NCI-H2029 (cell line): ENCODE measurements at regions not wholly inside any gene's neighbourhood (a gene's known extent, or its start where the extent isn't known, plus 50 kb on each side); places are given as distances from the start of the nearest gene placed in this dataset.

ENCODE experiments used
- DNase-seq: peaks from one replicate; lab custom pipeline; 2025; lab: John Stamatoyannopoulos, UW

DNA sequence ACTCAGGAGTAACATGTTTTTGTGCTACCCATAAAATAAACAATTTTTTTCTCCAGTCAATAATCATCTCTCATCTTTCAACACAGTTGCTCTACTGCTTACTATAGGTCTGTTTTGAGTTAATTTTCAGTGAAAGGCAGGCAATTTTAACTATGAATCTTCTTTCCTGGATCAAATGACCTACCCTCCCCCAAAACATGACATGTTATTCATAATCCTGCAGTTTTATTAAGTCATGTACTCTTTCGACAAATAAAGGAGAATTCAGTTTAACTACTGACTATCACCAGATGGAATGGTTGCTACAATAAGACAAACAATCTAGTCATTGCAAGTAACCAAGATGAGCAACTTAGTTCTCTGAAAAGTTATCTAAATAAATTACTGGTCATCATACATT lies 106.0 kb upstream of the FAR2 start:
- DNase-seq: no peak

DNA sequence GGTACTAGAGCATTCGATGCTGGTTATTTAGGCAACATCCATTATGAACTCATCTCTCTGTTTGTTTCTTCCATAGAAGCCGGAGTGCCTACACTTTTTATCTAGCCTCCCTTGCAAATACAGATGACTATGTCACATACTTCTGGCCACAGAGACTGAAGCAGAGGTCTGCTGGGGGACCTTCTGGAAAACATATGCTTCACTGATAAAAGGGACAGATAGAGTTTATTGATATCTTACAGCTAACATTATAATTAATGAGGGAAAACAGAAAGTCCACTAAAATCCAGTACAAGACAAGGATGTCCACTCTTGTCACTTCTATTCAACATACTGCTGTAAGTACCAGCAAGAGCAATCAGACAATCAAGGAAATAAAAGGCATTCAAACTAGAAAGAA lies 104.3 kb upstream of the FAR2 start:
- no peak for DNase-seq

DNA sequence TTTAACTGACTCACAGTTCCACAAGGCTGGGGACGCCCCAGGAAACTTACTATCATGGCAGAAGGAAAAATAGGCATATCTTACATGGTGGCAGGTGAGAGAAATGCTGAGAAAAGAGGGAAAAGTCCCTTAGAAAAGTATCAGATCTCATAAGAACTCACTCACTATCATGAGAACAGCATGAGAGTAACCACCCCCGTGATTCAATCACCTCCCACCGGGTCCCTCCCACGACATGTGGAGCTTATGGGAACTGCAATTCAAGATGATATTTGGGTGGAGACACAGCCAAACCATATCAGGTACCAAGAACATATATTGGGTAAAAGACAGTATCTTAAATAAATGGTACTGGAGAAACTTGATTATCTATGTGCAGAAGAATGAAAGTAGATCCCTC lies 100.3 kb upstream of the FAR2 start:
- DNase-seq: no peak

DNA sequence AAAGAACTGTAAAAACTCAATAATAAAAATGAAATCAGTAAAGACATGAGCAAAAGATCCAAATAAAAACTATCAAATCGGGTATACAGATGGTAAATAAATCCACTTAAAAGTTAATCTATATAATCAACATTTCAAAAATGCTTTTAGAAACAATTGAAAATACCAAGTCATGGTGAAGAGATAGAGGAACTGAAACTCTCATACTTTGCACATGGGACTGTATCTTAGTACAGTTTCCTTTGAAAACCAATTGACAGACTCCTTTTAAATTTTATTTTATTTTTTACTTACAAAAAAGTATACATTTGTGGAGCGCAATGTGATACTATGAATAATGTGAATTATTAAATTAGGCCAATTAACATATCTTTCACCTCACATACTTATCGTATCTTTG lies 98.6 kb upstream of the FAR2 start:
- DNase-seq: no peak

DNA sequence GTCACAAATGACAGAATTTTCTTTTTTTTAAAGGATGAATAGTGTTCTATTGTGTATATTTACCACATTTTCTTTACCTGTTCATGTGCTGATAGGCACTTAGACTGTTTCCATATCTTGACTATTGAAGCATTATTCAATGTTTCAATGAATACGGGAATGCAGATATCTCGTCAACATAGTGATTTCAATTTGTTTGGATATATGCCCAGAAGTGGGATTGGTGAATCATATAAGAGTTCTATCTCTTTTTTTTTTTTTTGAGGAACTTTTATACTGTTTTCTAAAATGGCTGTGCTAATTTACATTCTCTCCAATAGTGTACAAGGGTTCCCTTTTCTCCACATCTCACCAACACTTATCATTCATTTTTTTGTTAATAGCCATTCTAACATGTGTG lies 97.9 kb upstream of the FAR2 start:
- DNase-seq: no peak

- peak; percentile 41 for DNase-seq
Observed at GRCh38 chr12:29053567-29053966, 95.5 kb upstream of the FAR2 start.

DNA sequence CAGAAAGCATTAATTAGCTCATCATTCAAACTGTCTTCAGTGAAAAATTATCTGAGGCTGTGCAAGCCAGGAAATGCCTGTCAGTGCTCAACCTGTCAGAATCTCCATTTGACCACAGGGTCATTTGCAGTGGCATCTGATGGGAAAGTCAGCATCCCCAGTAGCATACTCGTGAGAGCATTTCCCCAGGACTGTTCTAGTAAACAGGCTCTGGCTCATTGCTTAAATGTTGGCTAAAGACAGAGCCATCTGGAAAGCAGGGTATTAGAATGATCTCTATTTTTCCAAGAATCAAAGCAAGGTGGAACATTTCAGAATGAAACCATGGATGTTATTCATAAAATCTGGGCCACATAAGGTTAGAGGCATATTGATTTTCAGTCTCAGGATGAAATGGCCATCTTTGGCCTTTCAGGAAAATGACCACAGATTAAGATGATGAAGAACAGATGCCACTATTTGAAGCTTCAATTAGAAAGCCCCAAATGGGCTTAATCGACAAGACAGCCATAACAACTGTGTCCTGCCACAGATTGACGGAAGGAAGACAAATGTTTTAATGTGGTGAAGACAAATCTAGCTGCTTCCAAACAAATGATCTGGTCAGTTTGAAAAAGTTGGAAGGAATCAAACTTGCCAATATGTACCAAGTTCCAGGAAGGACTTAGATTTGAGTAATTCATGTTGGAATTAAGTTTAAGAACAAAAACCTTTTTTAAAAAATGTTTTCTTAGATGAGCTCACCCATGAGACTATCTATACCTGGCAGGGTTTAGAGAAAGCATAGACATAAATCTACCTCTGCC lies 94.0 kb upstream of the FAR2 start:
- DNase-seq: no peak

- peak; percentile 12 for DNase-seq
Observed at GRCh38 chr12:29066011-29066588, 83.0 kb upstream of the FAR2 start.

GRCh38 chr12:29067430-29067829 lies 81.6 kb upstream of the FAR2 start:
- DNase-seq: no peak

- DNase-seq: no peak
Observed at GRCh38 chr12:29070309-29070708, 78.8 kb upstream of the FAR2 start.

DNA sequence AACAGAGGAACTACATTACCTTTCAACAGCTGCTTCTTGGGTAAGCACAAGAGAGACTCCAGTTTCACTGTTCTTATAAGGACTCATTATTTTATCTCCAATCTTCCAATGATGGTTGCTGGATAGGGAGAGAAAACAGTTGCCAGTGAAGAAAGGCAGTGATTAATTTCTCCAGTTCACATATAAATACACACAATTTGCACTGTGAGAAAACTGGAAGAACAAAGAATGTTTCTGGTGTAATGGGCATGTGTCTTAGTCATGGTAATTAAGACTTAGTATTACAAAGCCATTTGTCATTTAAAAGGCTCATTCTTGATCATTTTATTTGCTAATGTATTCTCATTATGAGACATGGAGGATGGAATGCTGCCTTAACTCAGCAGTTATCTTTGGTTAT lies 78.0 kb upstream of the FAR2 start:
- no peak for DNase-seq

DNA sequence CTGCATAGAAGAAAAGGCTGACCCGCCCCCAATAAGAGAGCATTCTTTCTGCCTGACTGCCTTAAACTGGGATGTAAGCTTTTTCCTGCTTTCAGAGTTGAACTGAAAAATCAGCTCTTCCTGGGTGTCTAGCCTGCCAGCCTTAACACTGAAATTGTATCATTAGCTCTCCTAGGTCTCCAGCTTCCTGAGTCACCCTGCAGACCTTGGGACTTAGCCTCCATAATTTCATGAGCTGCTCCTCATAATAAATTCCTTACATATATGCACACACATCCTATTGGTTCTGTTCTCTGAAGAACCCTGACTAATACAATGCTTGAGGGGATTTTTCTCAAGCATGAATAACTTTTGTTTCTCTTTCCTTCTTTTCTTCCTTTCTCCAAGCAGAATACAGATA lies 76.4 kb upstream of the FAR2 start:
- no peak for DNase-seq

GRCh38 chr12:29073631-29074239 lies 75.3 kb upstream of the FAR2 start:
- DNase-seq: peak; percentile 37

GRCh38 chr12:29081101-29081500 lies 68.0 kb upstream of the FAR2 start:
- DNase-seq: no peak

DNA sequence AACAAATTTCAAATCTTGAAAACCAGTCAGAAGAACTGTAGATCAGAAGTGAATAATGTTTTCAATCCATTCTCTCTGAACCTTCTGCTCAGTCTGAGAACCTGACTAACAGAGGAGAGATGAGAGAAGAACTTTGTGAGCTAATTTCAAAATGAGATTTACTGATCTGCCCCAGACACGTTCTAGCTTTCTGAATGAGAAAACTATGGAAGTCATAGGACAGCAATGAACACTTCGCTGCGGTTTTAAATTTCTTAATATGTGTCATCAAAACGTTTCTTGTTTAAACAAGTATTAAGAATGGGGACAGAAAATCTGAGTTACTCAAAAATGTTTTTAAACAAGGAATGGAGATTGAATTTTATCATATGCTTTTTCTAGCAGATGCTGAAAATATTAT lies 66.6 kb upstream of the FAR2 start:
- DNase-seq: no peak

DNA sequence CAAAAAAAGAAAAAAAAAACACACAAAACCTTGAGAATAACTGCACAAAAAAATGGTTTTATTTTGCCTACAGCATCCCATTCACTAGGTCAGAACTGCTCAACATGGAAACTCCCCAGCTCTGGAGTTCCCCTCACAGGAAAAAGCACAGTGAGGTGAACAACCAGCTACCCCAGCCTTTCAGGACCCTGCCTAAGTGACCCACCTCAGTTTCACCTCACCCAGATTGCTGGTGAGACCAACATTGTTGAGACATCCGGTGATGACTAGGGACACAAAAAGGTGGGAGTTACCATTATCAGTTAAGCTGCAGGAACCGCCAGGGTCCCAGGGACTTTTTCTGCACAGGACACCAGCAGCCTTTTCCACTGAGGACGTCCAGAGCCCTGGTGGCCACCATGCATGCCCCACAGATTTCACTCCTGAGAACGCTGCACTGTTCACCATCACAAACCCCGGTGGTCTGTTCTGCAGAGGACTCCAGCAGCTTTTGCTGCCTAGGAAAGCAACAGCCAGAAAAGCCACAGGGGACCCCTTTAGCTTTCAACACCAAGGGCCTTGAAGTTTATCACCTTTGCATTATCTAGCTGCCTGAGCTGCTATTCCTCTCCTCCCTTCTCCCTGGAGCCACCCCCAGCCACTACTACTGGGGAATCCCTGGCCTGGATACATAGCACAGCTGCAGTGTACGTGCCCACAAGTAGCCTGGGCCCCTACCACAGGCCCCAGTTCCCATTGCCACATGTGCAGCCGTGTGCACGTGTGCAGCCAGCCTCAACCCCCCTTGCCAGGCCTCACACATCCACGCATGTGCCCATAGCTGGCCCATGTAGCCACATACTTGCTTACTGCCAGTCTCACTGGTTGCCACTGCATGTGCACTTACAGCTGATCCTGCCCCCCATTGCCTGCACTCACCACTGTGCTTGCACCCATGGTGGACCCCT lies 62.5 kb upstream of the FAR2 start:
- no peak for DNase-seq

DNA sequence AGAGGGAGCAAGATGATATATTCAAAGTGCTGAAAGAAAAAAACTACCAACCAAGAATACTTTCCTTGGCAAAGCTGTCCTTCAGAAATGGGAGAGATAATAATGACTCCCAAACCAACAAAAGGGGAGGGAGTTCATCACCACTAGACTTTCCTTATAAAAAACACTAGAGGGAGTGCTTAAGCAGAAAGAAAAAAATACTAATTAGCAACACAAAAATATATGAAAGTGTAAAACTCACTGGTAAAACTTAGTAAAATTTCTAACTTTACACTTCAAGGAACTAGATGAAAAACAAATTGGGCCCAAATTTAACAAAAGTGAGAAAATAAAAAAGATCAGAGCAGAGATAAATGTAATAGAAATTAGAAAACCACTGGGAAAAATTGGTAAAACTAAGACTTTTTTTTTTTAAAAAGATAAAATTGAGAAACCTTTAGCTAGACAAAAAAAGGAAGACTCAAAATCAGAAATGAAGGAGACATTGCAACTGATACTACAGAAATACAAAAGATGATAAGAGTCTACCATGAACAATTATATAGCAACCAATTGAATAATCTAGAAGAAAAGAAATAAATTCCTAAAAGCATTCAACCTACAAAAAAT lies 60.4 kb upstream of the FAR2 start:
- peak; percentile 3 for DNase-seq
